ENCODE measurements at regions not wholly inside any gene's neighbourhood (a gene's known extent, or its start where the extent isn't known, plus 50 kb on each side); places are given as distances from the start of the nearest gene placed in this dataset.

GRCh38 chr10:120732643-120733313 lies 118.4 kb upstream of the WDR11 start:
- no peak for TF ChIP-seq CTCF (conservative IDR thresholded peaks at IDR 0.05; ENCODE audit: low read depth)
- ChIA-PET CTCF (no interaction called here), POLR2A (ENCODE audit: low non-redundant PET) (no interaction called here)
- no peak overlapping the region for H3K27ac ChIP-seq
- peak; percentile 39 for DNase-seq (ENCODE audit: low spot score)

GRCh38 chr10:120734483-120735078 lies 116.6 kb upstream of the WDR11 start:
- ChIA-PET POLR2A (ENCODE audit: low non-redundant PET) (no interaction called here), CTCF (interaction anchor here (0.7 to 3.4 kb wide), 3 partner anchors 9 to 311 kb away, joined by 3 to 26 read pairs (median 3); no protein-coding TSS in a partner anchor)
- TF ChIP-seq CTCF (conservative IDR thresholded peaks at IDR 0.05; ENCODE audit: low read depth) = no peak
- DNase-seq (ENCODE audit: low spot score) = no peak
- H3K27ac ChIP-seq = no peak overlapping the region

- CTCF ChIA-PET = interaction anchor here (0.6 to 3.4 kb wide), 4 partner anchors 10 to 312 kb away, joined by 3 to 26 read pairs (median 3); no protein-coding TSS in a partner anchor
- TF ChIP-seq CTCF (conservative IDR thresholded peaks at IDR 0.05; ENCODE audit: low read depth) = no peak
- POLR2A ChIA-PET (ENCODE audit: low non-redundant PET) = no interaction called here
- H3K27ac ChIP-seq = no peak overlapping the region
- no peak for DNase-seq (ENCODE audit: low spot score)
These were observed 115.8 kb upstream of the WDR11 start for GRCh38 chr10:120735315-120735714.

- CTCF ChIA-PET = interaction anchor here (0.5 to 3.4 kb wide), 8 partner anchors 9 to 1128 kb away, joined by 3 to 26 read pairs (median 3); no protein-coding TSS in a partner anchor
- peak; percentile 82 for TF ChIP-seq CTCF (conservative IDR thresholded peaks at IDR 0.05; ENCODE audit: low read depth)
- DNase-seq (ENCODE audit: low spot score) = peak; percentile 44
- H3K27ac ChIP-seq = no peak overlapping the region
- POLR2A ChIA-PET (ENCODE audit: low non-redundant PET) = no interaction called here
These were observed 115.3 kb upstream of the WDR11 start for GRCh38 chr10:120735773-120736371.

- no peak for DNase-seq (ENCODE audit: low spot score)
- TF ChIP-seq CTCF (conservative IDR thresholded peaks at IDR 0.05; ENCODE audit: low read depth) = no peak
- no peak overlapping the region for H3K27ac ChIP-seq
- ChIA-PET POLR2A (ENCODE audit: low non-redundant PET) (no interaction called here), CTCF (interaction anchor here (0.5 to 3.4 kb wide), 7 partner anchors 9 to 1129 kb away, joined by 3 to 26 read pairs (median 3); no protein-coding TSS in a partner anchor)
These were observed 114.8 kb upstream of the WDR11 start for GRCh38 chr10:120736377-120736776.

- CTCF ChIA-PET = interaction anchor here (0.6 to 1.7 kb wide), 2 partner anchors 216 to 315 kb away, joined by 4 to 6 read pairs; no protein-coding TSS in a partner anchor
- DNase-seq (ENCODE audit: low spot score) = peak; percentile 12
- POLR2A ChIA-PET (ENCODE audit: low non-redundant PET) = no interaction called here
- TF ChIP-seq CTCF (conservative IDR thresholded peaks at IDR 0.05; ENCODE audit: low read depth) = no peak
- H3K27ac ChIP-seq = no peak overlapping the region
These were observed 112.5 kb upstream of the WDR11 start for GRCh38 chr10:120738658-120739057.
